HUES6 (cell line): ENCODE measurements at regions not wholly inside any gene's neighbourhood (a gene's known extent, or its start where the extent isn't known, plus 50 kb on each side); places are given as distances from the start of the nearest gene placed in this dataset.
"Not testable (repeated sequence)": the region's sequence is repeated elsewhere in the genome, so short reads cannot be mapped to it uniquely, and the experiment has no call there.

ENCODE experiments used
- H3K27ac ChIP-seq: 2 replicates; pipeline ENCODE4 v1.7.0; 2013; ENCODE audit warnings: low read depth, mild to moderate bottlenecking, low read length, inconsistent platforms
- H3K27me3 ChIP-seq: 2 replicates; pipeline ENCODE4 v1.6.1; 2013; ENCODE audit warnings: low read length; ENCODE audit not compliant: control insufficient read depth, insufficient read depth
- H3K36me3 ChIP-seq: 2 replicates; pipeline ENCODE4 v1.6.1; 2013; ENCODE audit warnings: low read length; ENCODE audit not compliant: control insufficient read depth, insufficient read depth
- H3K4me1 ChIP-seq: 2 replicates; pipeline ENCODE4 v1.6.1; 2013; ENCODE audit warnings: low read length; ENCODE audit not compliant: control insufficient read depth, insufficient read depth
- H3K4me3 ChIP-seq: 2 replicates; pipeline ENCODE4 v1.5.1; 2013; ENCODE audit warnings: low read depth, low read length
- H3K9ac ChIP-seq: one replicate; pipeline ENCODE4 v1.6.1; 2013; ENCODE audit warnings: mild to moderate bottlenecking, low read length
- H3K9me3 ChIP-seq: 2 replicates; pipeline ENCODE4 v1.6.1; 2013; ENCODE audit warnings: low read depth, low read length; ENCODE audit not compliant: control insufficient read depth, insufficient read depth

DNA sequence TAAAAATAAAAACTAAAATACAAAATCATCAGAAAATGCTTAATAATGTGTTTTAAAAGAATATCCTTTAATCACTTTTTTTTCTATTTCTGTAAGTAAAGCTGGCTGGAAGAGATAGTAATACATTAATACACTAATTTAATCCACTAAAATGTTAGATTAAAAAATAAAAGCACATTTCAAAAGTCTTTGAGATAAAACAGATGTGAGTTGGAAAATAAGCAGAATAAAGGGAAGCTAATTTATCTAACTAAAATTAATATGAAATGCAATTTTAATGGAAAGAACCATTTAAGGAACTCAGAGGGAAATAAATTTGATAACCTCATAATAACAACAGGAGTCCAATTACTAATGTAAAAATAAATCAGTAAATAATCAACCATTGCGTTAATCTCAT, 774.8 kb upstream of the MBL2 start:
- no peaks in the 10 kb centered on the region for H3K4me1 ChIP-seq
- H3K27ac ChIP-seq, result no peak overlapping the region
- no peaks in the 10 kb centered on the region for H3K9me3 ChIP-seq
- no peak overlapping the region for H3K4me3 ChIP-seq
- H3K9ac ChIP-seq, result no peak overlapping the region
- H3K36me3 ChIP-seq, result no peaks in the 10 kb centered on the region
- no peaks in the 10 kb centered on the region for H3K27me3 ChIP-seq

DNA sequence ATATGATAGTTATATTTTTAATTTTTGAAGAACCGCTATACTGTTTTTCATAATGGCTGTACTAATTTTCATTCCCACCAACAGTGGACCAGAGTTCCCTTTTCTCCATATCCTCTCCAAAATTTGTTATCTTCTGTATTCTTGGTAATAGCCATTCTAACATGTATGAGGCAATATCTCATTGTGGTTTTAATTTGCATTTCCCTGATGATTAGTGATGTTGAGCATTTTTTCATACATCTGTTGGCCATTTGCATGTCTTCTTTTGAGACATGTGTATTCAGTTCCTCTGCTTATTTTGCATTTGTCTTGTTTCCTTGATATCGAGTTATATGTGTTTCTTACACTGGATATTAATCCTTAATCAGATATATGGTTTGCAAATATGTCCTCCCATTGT, 770.8 kb upstream of the MBL2 start:
- H3K27ac ChIP-seq, result no peak overlapping the region
- H3K9me3 ChIP-seq, result no peaks in the 10 kb centered on the region
- H3K27me3 ChIP-seq, result no peaks in the 10 kb centered on the region
- no peaks in the 10 kb centered on the region for H3K36me3 ChIP-seq
- no peaks in the 10 kb centered on the region for H3K4me1 ChIP-seq
- H3K9ac ChIP-seq, result no peak overlapping the region
- H3K4me3 ChIP-seq, result no peak overlapping the region

- Histone ChIP-seq H3K9me3 (peaks cover 7% of the 10 kb centered on the region; the same call in 1 of the 2 replicates), H3K27ac (no peak overlapping the region), H3K4me1 (no peaks in the 10 kb centered on the region), H3K4me3 (no peak overlapping the region), H3K36me3 (no peaks in the 10 kb centered on the region; the same call in 1 of the 2 replicates), H3K27me3 (no peaks in the 10 kb centered on the region), H3K9ac (no peak overlapping the region)
Measured at GRCh38 chr10:53537508-53537907, 764.9 kb upstream of the MBL2 start.

GRCh38 chr10:53536322-53536721, 763.7 kb upstream of the MBL2 start:
- no peak overlapping the region for H3K27ac ChIP-seq
- no peaks in the 10 kb centered on the region for H3K4me1 ChIP-seq
- peaks cover 7% of the 10 kb centered on the region; the same call in 1 of the 2 replicates for H3K9me3 ChIP-seq
- no peak overlapping the region for H3K9ac ChIP-seq
- no peaks in the 10 kb centered on the region for H3K27me3 ChIP-seq
- H3K4me3 ChIP-seq, result no peak overlapping the region
- H3K36me3 ChIP-seq, result no peaks in the 10 kb centered on the region; the same call in 1 of the 2 replicates

DNA sequence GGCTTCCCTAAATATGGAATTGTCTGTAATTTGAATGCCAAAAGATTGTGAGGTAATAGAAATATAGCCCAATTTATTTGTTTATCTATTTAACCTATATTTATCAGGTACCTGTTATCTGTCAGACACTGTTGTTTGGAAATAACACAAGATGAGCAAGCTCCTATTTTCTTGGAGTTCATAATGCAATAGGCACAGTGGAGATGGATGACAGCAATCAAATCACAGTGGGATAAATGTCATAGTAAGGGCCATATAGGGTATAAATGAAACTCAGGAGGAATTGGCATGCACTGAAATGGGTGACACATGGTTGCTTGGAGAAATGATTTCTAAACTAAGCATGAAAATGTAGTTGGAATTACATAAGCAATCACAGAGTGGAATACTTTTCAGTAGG, 761.8 kb upstream of the MBL2 start:
- Histone ChIP-seq H3K27me3 (no peaks in the 10 kb centered on the region), H3K4me3 (no peak overlapping the region), H3K27ac (no peak overlapping the region), H3K9me3 (peaks cover 7% of the 10 kb centered on the region; the same call in 1 of the 2 replicates), H3K4me1 (no peaks in the 10 kb centered on the region), H3K9ac (no peak overlapping the region), H3K36me3 (no peaks in the 10 kb centered on the region; the same call in 1 of the 2 replicates)

DNA sequence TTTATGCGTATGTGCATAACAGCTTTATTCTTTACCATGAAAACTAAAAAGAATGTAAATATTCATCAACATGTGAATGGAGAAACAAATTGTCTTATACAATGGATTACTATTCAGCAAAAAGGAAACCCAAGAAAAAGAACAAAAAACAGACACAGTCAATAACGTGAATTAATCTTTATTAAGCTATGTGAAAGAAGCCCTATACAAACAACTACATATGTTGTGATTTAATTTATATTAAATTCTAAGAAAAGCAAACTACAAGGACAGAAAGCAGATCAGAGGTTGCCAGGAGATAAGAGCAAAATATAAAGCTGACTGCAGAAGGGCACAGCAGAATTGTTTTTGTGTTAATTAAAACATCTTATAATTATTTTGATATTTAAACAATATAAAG, 756.4 kb upstream of the MBL2 start:
- Histone ChIP-seq H3K9me3 (peaks cover 7% of the 10 kb centered on the region; the same call in 1 of the 2 replicates), H3K4me1 (no peaks in the 10 kb centered on the region), H3K4me3 (no peak overlapping the region), H3K9ac (no peak overlapping the region), H3K27ac (no peak overlapping the region), H3K27me3 (no peaks in the 10 kb centered on the region), H3K36me3 (no peaks in the 10 kb centered on the region; the same call in 1 of the 2 replicates)

DNA sequence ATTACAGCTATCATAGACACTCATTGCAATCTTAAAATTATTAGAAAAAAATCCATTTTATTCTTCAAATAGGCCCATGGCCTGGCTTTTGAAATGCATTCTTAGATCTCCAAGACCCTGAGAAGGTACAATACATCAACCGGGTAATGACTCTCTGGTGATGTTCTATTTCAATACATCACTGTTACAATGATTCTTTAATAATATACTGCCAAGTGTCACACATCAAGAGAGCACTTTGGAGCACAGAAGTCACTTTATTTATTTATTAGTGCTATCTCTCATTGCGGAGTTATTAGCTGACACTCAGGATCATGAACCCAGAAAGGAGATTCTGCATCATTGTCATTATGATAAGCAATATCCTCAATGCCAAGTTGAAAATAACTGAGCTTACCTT, 748.5 kb upstream of the MBL2 start:
- H3K27me3 ChIP-seq, result no peaks in the 10 kb centered on the region
- peaks cover 36% of the 10 kb centered on the region for H3K9me3 ChIP-seq
- H3K4me3 ChIP-seq, result no peak overlapping the region
- H3K36me3 ChIP-seq, result no peaks in the 10 kb centered on the region
- H3K4me1 ChIP-seq, result no peaks in the 10 kb centered on the region
- no peak overlapping the region for H3K27ac ChIP-seq
- H3K9ac ChIP-seq, result no peak overlapping the region

GRCh38 chr10:53508197-53508596, 735.6 kb upstream of the MBL2 start:
- Histone ChIP-seq H3K27ac (peak overlapping the region; percentile 78), H3K9me3 (peaks cover 31% of the 10 kb centered on the region), H3K27me3 (no peaks in the 10 kb centered on the region), H3K4me1 (peaks cover 17% of the 10 kb centered on the region; the same call in 1 of the 2 replicates), H3K9ac (no peak overlapping the region), H3K36me3 (0 out of 2 replicates have a peak, but pooled peaks cover 4% of the 10 kb centered on the region), H3K4me3 (no peak overlapping the region)

- H3K4me1 ChIP-seq, result peaks cover 17% of the 10 kb centered on the region; the same call in 1 of the 2 replicates
- not testable (repeated sequence) for H3K4me3 ChIP-seq, H3K9ac ChIP-seq, H3K27me3 ChIP-seq, H3K36me3 ChIP-seq
- 0 out of 2 replicates have a peak overlapping the region, but pooled peaks have one; percentile 42 for H3K27ac ChIP-seq
- peaks cover 21% of the 10 kb centered on the region for H3K9me3 ChIP-seq
Measured at GRCh38 chr10:53504492-53504891, 731.9 kb upstream of the MBL2 start.

GRCh38 chr10:53491774-53492173, 719.2 kb upstream of the MBL2 start:
- peaks cover 9% of the 10 kb centered on the region for H3K36me3 ChIP-seq
- peaks cover 5% of the 10 kb centered on the region; the same call in 1 of the 2 replicates for H3K4me1 ChIP-seq
- peak overlapping the region; percentile 31 for H3K9ac ChIP-seq
- peaks cover 27% of the 10 kb centered on the region for H3K9me3 ChIP-seq
- no peak overlapping the region for H3K4me3 ChIP-seq
- H3K27ac ChIP-seq, result peak overlapping the region; percentile 80; the same call in 1 of the 2 replicates
- H3K27me3 ChIP-seq, result no peaks in the 10 kb centered on the region

DNA sequence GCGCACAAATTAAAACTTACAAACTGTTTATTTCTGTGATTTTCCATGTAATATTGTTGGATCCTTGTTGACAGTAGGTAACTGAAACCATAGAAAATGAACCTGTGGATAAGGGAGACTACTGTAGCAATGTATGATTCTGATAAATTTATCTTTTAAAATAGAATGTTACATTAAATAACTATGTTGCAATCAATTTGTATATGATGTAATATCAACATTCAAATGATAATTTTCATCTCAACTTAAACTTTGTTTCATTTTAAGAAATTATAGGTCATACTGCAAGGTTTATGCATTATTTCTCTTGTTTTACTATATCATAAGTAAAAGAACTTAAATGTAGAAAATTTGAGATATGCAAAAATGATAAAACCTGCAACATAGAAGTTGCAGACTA, 718.0 kb upstream of the MBL2 start:
- Histone ChIP-seq H3K4me1 (peaks cover 5% of the 10 kb centered on the region; the same call in 1 of the 2 replicates), H3K9ac (no peak overlapping the region), H3K4me3 (no peak overlapping the region), H3K36me3 (peaks cover 13% of the 10 kb centered on the region), H3K9me3 (peaks cover 39% of the 10 kb centered on the region), H3K27ac (0 out of 2 replicates have a peak overlapping the region, but pooled peaks have one; percentile 23), H3K27me3 (no peaks in the 10 kb centered on the region)
